ENCODE measurements at regions not wholly inside any gene's neighbourhood (a gene's known extent, or its start where the extent isn't known, plus 50 kb on each side); places are given as distances from the start of the nearest gene placed in this dataset.

DNA sequence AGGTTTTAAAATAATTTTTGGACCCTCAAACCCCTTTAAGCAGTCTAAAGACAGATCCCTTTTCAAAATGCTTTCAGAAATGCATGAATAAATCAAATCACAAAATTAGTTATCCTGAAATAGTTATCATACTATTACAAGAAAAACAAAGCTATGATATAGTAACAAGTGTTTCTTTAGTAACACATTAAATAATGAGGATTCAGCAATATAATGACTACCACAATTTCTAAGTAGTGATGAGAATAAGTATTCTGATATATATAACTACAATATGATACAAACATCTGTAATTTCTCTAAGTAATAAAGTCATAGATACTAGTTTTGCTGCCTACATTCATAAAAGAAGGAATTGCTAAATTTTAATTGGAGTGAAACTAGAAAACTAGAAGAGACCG is 53.0 kb upstream of the TMEM168 start:
- no peaks in the 10 kb centered on the region for H3K36me3 ChIP-seq (ENCODE audit: control insufficient read depth in 2 of 2, insufficient read depth in 1 of 2, low read length in 2 of 2)
- CTCF ChIA-PET, result no interaction called here

More for the DNA sequence above, 53.0 kb upstream of the TMEM168 start:
- H3K4me1 ChIP-seq (ENCODE audit: control insufficient read depth, insufficient read depth, low read length), result no peaks in the 10 kb centered on the region
- no peak overlapping the region for H3K27ac ChIP-seq (ENCODE audit: extremely low read depth, low read depth, low read length)
- no peaks in the 10 kb centered on the region for H3K9me3 ChIP-seq (ENCODE audit: control insufficient read depth, insufficient read depth, low read depth, low read length)
- H3K4me3 ChIP-seq (ENCODE audit: low read depth, low read length), result no peak overlapping the region
- no peak for TF ChIP-seq TSHZ1 (tag by site-specific recombination; IDR thresholded peaks at IDR 0.05; ENCODE audit: borderline replicate concordance)
- TF ChIP-seq, protein P1, sequence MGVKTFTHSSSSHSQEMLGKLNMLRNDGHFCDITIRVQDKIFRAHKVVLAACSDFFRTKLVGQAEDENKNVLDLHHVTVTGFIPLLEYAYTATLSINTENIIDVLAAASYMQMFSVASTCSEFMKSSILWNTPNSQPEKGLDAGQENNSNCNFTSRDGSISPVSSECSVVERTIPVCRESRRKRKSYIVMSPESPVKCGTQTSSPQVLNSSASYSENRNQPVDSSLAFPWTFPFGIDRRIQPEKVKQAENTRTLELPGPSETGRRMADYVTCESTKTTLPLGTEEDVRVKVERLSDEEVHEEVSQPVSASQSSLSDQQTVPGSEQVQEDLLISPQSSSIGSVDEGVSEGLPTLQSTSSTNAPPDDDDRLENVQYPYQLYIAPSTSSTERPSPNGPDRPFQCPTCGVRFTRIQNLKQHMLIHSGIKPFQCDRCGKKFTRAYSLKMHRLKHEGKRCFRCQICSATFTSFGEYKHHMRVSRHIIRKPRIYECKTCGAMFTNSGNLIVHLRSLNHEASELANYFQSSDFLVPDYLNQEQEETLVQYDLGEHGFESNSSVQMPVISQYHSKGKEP (tag by site-specific recombination; IDR thresholded peaks at IDR 0.05), result no peak
- no peak for TF ChIP-seq ZNF558 (tag by site-specific recombination; IDR thresholded peaks at IDR 0.05)
- TF ChIP-seq ZNF391 (tag by site-specific recombination; IDR thresholded peaks at IDR 0.05; ENCODE audit: borderline replicate concordance, low read depth), result no peak
- TF ChIP-seq ZNF10 (tag by site-specific recombination; IDR thresholded peaks at IDR 0.05), result no peak
- no peak for TF ChIP-seq ZNF239 (tag by site-specific recombination; IDR thresholded peaks at IDR 0.05)
- TF ChIP-seq ZNF530 (tag by site-specific recombination; IDR thresholded peaks at IDR 0.05; ENCODE audit: low read depth), result no peak
- TF ChIP-seq, protein P2, sequence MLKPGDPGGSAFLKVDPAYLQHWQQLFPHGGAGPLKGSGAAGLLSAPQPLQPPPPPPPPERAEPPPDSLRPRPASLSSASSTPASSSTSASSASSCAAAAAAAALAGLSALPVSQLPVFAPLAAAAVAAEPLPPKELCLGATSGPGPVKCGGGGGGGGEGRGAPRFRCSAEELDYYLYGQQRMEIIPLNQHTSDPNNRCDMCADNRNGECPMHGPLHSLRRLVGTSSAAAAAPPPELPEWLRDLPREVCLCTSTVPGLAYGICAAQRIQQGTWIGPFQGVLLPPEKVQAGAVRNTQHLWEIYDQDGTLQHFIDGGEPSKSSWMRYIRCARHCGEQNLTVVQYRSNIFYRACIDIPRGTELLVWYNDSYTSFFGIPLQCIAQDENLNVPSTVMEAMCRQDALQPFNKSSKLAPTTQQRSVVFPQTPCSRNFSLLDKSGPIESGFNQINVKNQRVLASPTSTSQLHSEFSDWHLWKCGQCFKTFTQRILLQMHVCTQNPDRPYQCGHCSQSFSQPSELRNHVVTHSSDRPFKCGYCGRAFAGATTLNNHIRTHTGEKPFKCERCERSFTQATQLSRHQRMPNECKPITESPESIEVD (tag by site-specific recombination; IDR thresholded peaks at IDR 0.05), result no peak
- TF ChIP-seq, protein P3, sequence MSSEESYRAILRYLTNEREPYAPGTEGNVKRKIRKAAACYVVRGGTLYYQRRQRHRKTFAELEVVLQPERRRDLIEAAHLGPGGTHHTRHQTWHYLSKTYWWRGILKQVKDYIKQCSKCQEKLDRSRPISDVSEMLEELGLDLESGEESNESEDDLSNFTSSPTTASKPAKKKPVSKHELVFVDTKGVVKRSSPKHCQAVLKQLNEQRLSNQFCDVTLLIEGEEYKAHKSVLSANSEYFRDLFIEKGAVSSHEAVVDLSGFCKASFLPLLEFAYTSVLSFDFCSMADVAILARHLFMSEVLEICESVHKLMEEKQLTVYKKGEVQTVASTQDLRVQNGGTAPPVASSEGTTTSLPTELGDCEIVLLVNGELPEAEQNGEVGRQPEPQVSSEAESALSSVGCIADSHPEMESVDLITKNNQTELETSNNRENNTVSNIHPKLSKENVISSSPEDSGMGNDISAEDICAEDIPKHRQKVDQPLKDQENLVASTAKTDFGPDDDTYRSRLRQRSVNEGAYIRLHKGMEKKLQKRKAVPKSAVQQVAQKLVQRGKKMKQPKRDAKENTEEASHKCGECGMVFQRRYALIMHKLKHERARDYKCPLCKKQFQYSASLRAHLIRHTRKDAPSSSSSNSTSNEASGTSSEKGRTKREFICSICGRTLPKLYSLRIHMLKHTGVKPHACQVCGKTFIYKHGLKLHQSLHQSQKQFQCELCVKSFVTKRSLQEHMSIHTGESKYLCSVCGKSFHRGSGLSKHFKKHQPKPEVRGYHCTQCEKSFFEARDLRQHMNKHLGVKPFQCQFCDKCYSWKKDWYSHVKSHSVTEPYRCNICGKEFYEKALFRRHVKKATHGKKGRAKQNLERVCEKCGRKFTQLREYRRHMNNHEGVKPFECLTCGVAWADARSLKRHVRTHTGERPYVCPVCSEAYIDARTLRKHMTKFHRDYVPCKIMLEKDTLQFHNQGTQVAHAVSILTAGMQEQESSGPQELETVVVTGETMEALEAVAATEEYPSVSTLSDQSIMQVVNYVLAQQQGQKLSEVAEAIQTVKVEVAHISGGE (tag by site-specific recombination; conservative IDR thresholded peaks at IDR 0.05; ENCODE audit: low read depth), result no peak
- no peak for TF ChIP-seq ZNF2 (tag by site-specific recombination; IDR thresholded peaks at IDR 0.05)
- POLR2A ChIA-PET, result no interaction called here
